B cell (primary cell): ENCODE measurements at regions not wholly inside any gene's neighbourhood (a gene's known extent, or its start where the extent isn't known, plus 50 kb on each side); places are given as distances from the start of the nearest gene placed in this dataset.

ENCODE experiments used
- ATAC-seq: fragments of 200-7000 bp; cut with Tn5 transposase; one replicate; pipeline ENCODE4 v1.10.0; 2021; ENCODE audit warnings: low read depth, mild to moderate bottlenecking, moderate number of reproducible peaks, moderate library complexity
- CTCF ChIA-PET: fragments of 350-600 bp; sonication (Branson Sonifier 250); formaldehyde crosslinking; loops from one replicate; lab custom pipeline; 2021; ENCODE audit warnings: antibody characterized with exemption, inconsistent platforms; lab: Charles Lee
- POLR2A ChIA-PET: fragments of 350-600 bp; sonication (Branson Sonifier 250); formaldehyde crosslinking; loops from one replicate; lab custom pipeline; 2021; ENCODE audit warnings: antibody characterized with exemption; lab: Charles Lee
- DNase-seq: peaks from one replicate; pipeline ENCODE4 v3.0.0; 2013
- H2AFZ ChIP-seq: 2 replicates; pipeline ENCODE4 v1.6.1; 2012; ENCODE audit warnings: mild to moderate bottlenecking, low read depth, low read length; ENCODE audit not compliant: insufficient read depth, poor library complexity, severe bottlenecking
- H3K27ac ChIP-seq, 2 donors: 1 replicate in 1 of 2; 2 replicates in 1 of 2; pipeline ENCODE4 v1.5.1; 2012 to 2013; ENCODE audit warnings: low read length in 2 of 2, mild to moderate bottlenecking in 2 of 2, moderate library complexity in 1 of 2
- H3K27me3 ChIP-seq, 4 experiments: fragments of 200-600 bp in 1 of 4; sonication (generic) in 1 of 4; replicated peaks in 1 of 4; 1 replicate in 2 of 4; 2 replicates in 2 of 4; pipeline versions ENCODE4 v1.6.1 to v1.7.0; 2013 to 2016; ENCODE audit warnings: low read length in 3 of 4, mild to moderate bottlenecking in 2 of 4, mixed read lengths in 1 of 4, moderate library complexity in 1 of 4; ENCODE audit not compliant: insufficient read depth in 4 of 4, control insufficient read depth in 3 of 4; ENCODE audit errors: control extremely low read depth in 1 of 4
- H3K36me3 ChIP-seq, 2 experiments: replicated peaks in 1 of 2; 1 replicate in 1 of 2; 2 replicates in 1 of 2; pipeline versions ENCODE4 v1.6.1 to v1.7.1; 2013; ENCODE audit warnings: low read length in 1 of 2; ENCODE audit not compliant: insufficient read depth in 2 of 2, control insufficient read depth in 1 of 2; ENCODE audit errors: control extremely low read depth in 1 of 2, extremely low read depth in 1 of 2
- H3K4me1 ChIP-seq, 2 donors: fragments of 200-600 bp in 1 of 2; sonication (generic) in 1 of 2; 1 replicate in 1 of 2; 2 replicates in 1 of 2; pipeline versions ENCODE4 v1.5.1 to v1.6.1; 2013 to 2017; ENCODE audit warnings: low read length in 2 of 2; ENCODE audit not compliant: control insufficient read depth in 2 of 2, insufficient read depth in 2 of 2
- H3K4me2 ChIP-seq: replicated peaks from 2 replicates; pipeline ENCODE3; 2012; ENCODE audit warnings: mild to moderate bottlenecking, low read depth, low read length; ENCODE audit not compliant: poor library complexity, severe bottlenecking
- H3K4me3 ChIP-seq, 5 experiments: fragments of 200-600 bp in 1 of 5; sonication (generic) in 1 of 5; 1 replicate in 3 of 5; 2 replicates in 2 of 5; pipeline versions ENCODE4 v1.5.1 to v1.7.0; 2011 to 2016; ENCODE audit warnings: low read length in 4 of 5, mild to moderate bottlenecking in 4 of 5, low read depth in 2 of 5, control low read depth in 1 of 5, moderate library complexity in 1 of 5; ENCODE audit not compliant: insufficient read depth in 1 of 5; ENCODE audit errors: control extremely low read depth in 1 of 5, extremely low read depth in 1 of 5
- H3K79me2 ChIP-seq: fragments of 200-600 bp; sonication (generic); one replicate; pipeline ENCODE4 v1.6.0; 2016; ENCODE audit warnings: low read length; ENCODE audit not compliant: control insufficient read depth, insufficient read depth
- H3K9ac ChIP-seq: fragments of 200-600 bp; sonication (generic); 2 replicates; pipeline ENCODE4 v1.6.1; 2017; ENCODE audit warnings: mild to moderate bottlenecking, low read length, moderate library complexity
- H3K9me3 ChIP-seq, 3 donors: one replicate each; pipeline versions ENCODE4 v1.6.1 to v1.7.1; 2013; ENCODE audit warnings: low read length in 2 of 3; ENCODE audit not compliant: control insufficient read depth in 2 of 3, insufficient read depth in 1 of 3; ENCODE audit errors: control extremely low read depth in 1 of 3
- H4K20me1 ChIP-seq: 2 replicates; pipeline ENCODE4 v1.6.0; 2012; ENCODE audit warnings: mild to moderate bottlenecking, low read length; ENCODE audit not compliant: insufficient read depth, control insufficient read depth, poor library complexity, severe bottlenecking
- H3K27ac Mint-ChIP-seq: one replicate; pipeline ENCODE4 v1.8.0; 2021; ENCODE audit warnings: mixed read lengths
- H3K27me3 Mint-ChIP-seq: one replicate; pipeline ENCODE4 v1.8.0; 2021; ENCODE audit warnings: mixed read lengths
- H3K4me1 Mint-ChIP-seq: one replicate; pipeline ENCODE4 v1.8.0; 2021; ENCODE audit warnings: mixed read lengths
- H3K4me3 Mint-ChIP-seq: one replicate; pipeline ENCODE4 v1.8.0; 2021; ENCODE audit warnings: mixed read lengths
- H3K9me3 Mint-ChIP-seq: one replicate; pipeline ENCODE4 v1.8.0; 2022; ENCODE audit warnings: mixed read lengths; ENCODE audit not compliant: insufficient read depth
- EZH2 ChIP-seq: IDR thresholded peaks from 2 replicates; pipeline ENCODE4 v1.6.1; 2012; ENCODE audit warnings: borderline replicate concordance, low read depth, mild to moderate bottlenecking, moderate library complexity, low read length; ENCODE audit not compliant: insufficient read depth, poor library complexity, severe bottlenecking
- WGBS: methylation state at CpG from one replicate; pipeline ENCODE4 v1.1.5; 2013; ENCODE audit warnings: missing lambda C conversion rate; ENCODE audit not compliant: insufficient coverage; 5-methylcytosine and 5-hydroxymethylcytosine counted together
- intact Hi-C: fragments of 100-400 bp; cut with micrococcal nuclease; formaldehyde crosslinking; loops from one replicate; pipeline ENCODE4 v1.10.0; 2022
- TF ChIP-seq, protein P1 (sequence below): fragments of 200-600 bp; IDR thresholded peaks from one replicate; pipeline ENCODE4 v1.8.0; 2022; ENCODE audit warnings: antibody characterized with exemption, mild to moderate bottlenecking

DNA sequence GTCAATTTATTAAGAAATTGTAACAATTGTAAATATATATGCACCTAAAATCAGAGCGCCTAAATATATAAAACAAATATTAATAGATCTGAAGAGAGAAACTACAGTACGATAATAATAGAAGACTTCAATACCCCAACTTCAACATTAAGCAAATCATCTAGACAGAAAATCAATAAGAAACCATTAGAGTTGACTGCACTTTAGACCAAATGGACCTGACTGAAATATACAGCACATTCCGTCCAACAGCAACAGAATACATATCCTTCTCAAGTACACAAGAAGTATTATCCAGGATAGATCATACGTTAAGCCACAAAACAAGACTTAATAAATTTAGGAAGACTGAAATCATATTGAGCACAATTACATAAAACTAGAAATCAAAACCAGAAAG is 208.7 kb downstream of the MED10 start:
- CTCF ChIA-PET, result no interaction called here

DNA sequence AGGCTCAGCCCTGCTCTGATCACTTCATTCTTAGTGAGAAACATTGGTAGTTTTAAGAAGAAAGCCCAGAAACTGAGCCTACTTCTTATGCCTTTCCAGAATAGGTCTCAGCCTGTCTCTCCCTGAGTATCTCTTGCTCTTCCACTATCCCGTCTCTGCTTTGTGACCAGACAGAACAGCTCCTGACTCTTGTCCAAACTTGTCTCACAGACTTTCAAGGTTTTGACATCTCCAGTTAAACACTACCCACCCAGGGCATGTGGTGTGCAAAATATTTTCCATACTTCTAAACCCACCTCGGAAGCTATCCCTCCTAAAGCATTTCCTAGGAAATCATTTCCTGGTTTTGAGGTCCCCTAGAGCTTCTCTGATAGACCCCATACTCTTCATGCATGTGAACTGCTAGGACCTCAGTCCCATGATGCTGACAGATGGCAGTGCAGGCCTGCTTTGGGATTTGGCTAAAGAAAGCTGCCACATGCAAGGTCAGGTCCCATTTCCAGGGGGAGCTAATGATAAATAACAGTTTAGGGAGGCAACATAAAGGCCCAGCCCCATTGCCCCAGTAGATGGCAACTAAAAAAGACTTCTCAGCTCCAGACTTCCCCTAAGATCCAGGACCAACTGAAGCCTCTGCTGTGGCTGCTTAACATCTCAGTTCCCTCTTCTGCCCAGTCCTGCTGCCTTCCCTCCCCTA is 211.5 kb downstream of the MED10 start:
- no peak for ATAC-seq
- Histone ChIP-seq H2AFZ (no peak overlapping the region), H3K4me2 (no peak overlapping the region), H3K9ac (no peak overlapping the region), H3K36me3 (no peaks in the 10 kb centered on the region), H4K20me1 (no peaks in the 10 kb centered on the region), H3K9me3 (no peaks in the 10 kb centered on the region), H3K4me3 (no peak overlapping the region), H3K79me2 (no peaks in the 10 kb centered on the region), H3K27ac (no peak overlapping the region), H3K4me1 (no peaks in the 10 kb centered on the region), H3K27me3 (peaks cover 0 to 3% (median 0%) of the 10 kb centered on the region in 4 experiments)
- intact Hi-C loops, result no loop called here
- Mint-ChIP-seq H3K27me3 (peaks cover 28% of the 10 kb centered on the region), H3K4me3 (no peak overlapping the region), H3K4me1 (no peaks in the 10 kb centered on the region), H3K9me3 (no peaks in the 10 kb centered on the region), H3K27ac (no peak overlapping the region)
- TF ChIP-seq, protein P1, sequence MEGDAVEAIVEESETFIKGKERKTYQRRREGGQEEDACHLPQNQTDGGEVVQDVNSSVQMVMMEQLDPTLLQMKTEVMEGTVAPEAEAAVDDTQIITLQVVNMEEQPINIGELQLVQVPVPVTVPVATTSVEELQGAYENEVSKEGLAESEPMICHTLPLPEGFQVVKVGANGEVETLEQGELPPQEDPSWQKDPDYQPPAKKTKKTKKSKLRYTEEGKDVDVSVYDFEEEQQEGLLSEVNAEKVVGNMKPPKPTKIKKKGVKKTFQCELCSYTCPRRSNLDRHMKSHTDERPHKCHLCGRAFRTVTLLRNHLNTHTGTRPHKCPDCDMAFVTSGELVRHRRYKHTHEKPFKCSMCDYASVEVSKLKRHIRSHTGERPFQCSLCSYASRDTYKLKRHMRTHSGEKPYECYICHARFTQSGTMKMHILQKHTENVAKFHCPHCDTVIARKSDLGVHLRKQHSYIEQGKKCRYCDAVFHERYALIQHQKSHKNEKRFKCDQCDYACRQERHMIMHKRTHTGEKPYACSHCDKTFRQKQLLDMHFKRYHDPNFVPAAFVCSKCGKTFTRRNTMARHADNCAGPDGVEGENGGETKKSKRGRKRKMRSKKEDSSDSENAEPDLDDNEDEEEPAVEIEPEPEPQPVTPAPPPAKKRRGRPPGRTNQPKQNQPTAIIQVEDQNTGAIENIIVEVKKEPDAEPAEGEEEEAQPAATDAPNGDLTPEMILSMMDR, result no peak
- no peak for TF ChIP-seq EZH2
- ChIA-PET POLR2A (no interaction called here), CTCF (no interaction called here)
- WGBS, result 91% methylated on average over 2 of the region's 2 CpGs
- no peak for DNase-seq

More for the DNA sequence above, 208.7 kb downstream of the MED10 start:
- Mint-ChIP-seq H3K27ac (no peak overlapping the region), H3K4me1 (peaks cover 3% of the 10 kb centered on the region), H3K27me3 (peaks cover 9% of the 10 kb centered on the region), H3K4me3 (no peak overlapping the region), H3K9me3 (no peaks in the 10 kb centered on the region)
- no CpG with 5 or more reads among the region's 4 CpGs for WGBS
- Histone ChIP-seq H3K4me2 (no peak overlapping the region), H3K27me3 (peaks cover 0 to 3% (median 0%) of the 10 kb centered on the region in 4 experiments), H3K36me3 (no peaks in the 10 kb centered on the region), H3K79me2 (no peaks in the 10 kb centered on the region), H4K20me1 (no peaks in the 10 kb centered on the region), H3K27ac (no peak overlapping the region), H3K9me3 (no peaks in the 10 kb centered on the region), H3K9ac (no peak overlapping the region), H3K4me3 (no peak overlapping the region), H2AFZ (no peak overlapping the region), H3K4me1 (no peaks in the 10 kb centered on the region)
- POLR2A ChIA-PET, result no interaction called here
- ATAC-seq, result no peak
- no peak for DNase-seq
- TF ChIP-seq, protein P1, result no peak
- no peak for TF ChIP-seq EZH2
- intact Hi-C loops, result no loop called here
